ENCODE measurements at regions not wholly inside any gene's neighbourhood (a gene's known extent, or its start where the extent isn't known, plus 50 kb on each side); places are given as distances from the start of the nearest gene placed in this dataset.
A peak's percentile ranks its signal among the peaks of the same experiment; 100 is the strongest.

DNA sequence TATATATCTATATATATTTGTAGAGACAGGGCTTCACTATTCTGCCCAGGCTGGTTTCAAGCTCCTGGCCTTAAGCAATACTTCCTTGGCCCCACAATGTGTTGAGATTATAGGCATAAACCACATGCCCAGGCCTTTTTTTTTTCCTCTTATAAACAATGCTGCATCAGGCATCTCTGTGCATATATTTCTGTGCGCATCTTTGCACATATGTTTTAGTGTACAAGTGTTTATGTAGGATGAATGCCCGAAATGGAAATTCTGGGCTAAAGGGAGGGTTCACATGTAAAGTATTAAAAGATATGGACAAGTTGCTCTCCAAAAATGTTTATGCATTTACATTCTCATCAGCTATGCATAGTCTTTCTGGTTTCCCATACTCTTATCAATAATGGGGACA is 183.2 kb upstream of the SPRED2 start:
- no peaks in the 10 kb centered on the region for H3K4me1 ChIP-seq (ENCODE audit: control insufficient read depth, insufficient read depth, low read length)
- H3K9me3 ChIP-seq (ENCODE audit: control insufficient read depth, insufficient read depth, low read length) = no peaks in the 10 kb centered on the region
- peak in 1 of 6 donors; percentile 43 for DNase-seq (ENCODE audit: low read depth in 4 of 6, low spot score in 6 of 6)
- no peak overlapping the region for H3K4me3 ChIP-seq (ENCODE audit: low read depth, low read length)
- no CpG with 5 or more reads among the region's 2 CpGs for WGBS (ENCODE audit: insufficient coverage)
- H3K27ac ChIP-seq (ENCODE audit: low read depth, low read length) = no peak overlapping the region
- H3K27me3 ChIP-seq (ENCODE audit: control insufficient read depth, insufficient read depth, low read length) = no peaks in the 10 kb centered on the region
- no peaks in the 10 kb centered on the region for H3K36me3 ChIP-seq (ENCODE audit: control insufficient read depth, insufficient read depth, low read length)

DNA sequence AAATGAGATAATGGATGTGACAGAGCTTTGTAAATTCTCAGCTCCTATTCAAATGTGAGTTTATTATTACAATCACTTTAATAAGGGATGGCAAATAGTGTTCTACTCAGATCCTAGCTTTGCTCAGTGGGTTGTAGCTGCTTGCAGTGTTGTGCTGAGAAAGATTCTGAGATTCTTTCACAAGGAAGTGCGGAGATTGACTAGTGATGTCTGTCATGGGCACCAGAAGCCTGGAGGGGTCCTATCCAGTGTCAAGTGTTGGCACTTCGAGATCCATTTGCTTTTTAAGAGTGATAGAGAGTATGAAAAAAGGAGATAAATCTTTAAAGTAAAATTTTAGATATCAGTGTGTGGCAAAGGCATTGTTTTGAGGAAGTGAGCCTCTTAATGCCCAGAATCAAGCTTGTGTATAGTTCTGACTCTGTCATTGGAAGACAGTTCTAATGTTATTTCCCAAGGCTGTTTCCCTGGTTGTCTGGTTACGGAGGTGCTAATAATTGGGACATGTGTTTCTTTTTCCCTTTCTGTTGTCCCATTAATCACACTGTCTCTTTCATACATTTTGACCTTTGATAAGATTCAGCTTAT is 181.7 kb upstream of the SPRED2 start:
- H3K9me3 ChIP-seq (ENCODE audit: control insufficient read depth, insufficient read depth, low read length) = no peaks in the 10 kb centered on the region
- H3K4me1 ChIP-seq (ENCODE audit: control insufficient read depth, insufficient read depth, low read length) = peaks cover 2% of the 10 kb centered on the region
- H3K36me3 ChIP-seq (ENCODE audit: control insufficient read depth, insufficient read depth, low read length) = no peaks in the 10 kb centered on the region
- no peak for DNase-seq (ENCODE audit: low read depth in 4 of 6, low spot score in 6 of 6)
- H3K27ac ChIP-seq (ENCODE audit: low read depth, low read length) = no peak overlapping the region
- H3K27me3 ChIP-seq (ENCODE audit: control insufficient read depth, insufficient read depth, low read length) = no peaks in the 10 kb centered on the region
- 100% methylated on average over 1 of the region's 3 CpGs for WGBS (ENCODE audit: insufficient coverage)
- no peak overlapping the region for H3K4me3 ChIP-seq (ENCODE audit: low read depth, low read length)

DNA sequence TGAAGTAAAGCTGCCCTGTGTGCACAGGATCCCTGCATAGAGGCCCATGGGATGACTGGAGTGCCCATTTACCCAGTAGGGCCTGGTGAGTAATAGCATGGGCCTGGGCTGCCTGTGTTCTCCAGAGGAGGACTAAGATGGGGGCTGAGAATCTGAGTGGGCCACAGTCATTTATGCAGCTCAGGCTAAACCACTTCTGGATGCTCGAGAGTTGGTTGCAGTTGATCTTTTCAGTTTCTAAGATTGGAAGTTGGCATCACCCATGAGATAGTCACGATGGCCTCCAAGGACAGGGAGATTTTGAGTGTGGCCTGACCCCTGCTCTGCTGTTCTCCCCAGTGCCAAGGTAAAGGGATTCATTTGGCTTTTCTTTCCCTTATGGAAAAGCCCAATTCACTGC is 179.1 kb upstream of the SPRED2 start:
- WGBS (ENCODE audit: insufficient coverage) = 80% methylated on average over 2 of the region's 2 CpGs
- no peaks in the 10 kb centered on the region for H3K36me3 ChIP-seq (ENCODE audit: control insufficient read depth, insufficient read depth, low read length)
- no peak overlapping the region for H3K4me3 ChIP-seq (ENCODE audit: low read depth, low read length)
- peaks cover 13% of the 10 kb centered on the region for H3K4me1 ChIP-seq (ENCODE audit: control insufficient read depth, insufficient read depth, low read length)
- H3K9me3 ChIP-seq (ENCODE audit: control insufficient read depth, insufficient read depth, low read length) = no peaks in the 10 kb centered on the region
- no peak overlapping the region for H3K27ac ChIP-seq (ENCODE audit: low read depth, low read length)
- DNase-seq (ENCODE audit: low read depth in 4 of 6, low spot score in 6 of 6) = no peak
- peaks cover 7% of the 10 kb centered on the region for H3K27me3 ChIP-seq (ENCODE audit: control insufficient read depth, insufficient read depth, low read length)

DNA sequence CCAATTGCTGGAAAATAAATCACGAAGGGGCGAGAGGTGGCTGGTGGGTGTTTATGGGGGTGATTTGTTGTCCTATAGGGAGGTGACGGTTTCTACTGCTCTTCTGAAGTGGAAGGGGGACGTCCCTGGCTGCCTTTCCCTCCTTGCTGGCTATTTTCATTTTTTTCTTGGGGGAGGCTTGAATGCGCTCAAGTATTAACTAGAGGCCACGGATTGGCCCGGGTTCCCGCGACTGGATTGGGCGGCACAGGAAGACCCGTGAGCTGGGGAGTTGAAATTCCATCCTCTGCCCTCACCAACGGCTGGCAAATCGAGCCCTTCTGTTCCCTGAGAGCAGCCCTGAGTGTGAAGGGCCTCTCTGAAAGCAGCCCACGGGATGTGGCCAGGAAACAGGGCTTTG is 176.5 kb upstream of the SPRED2 start:
- Histone ChIP-seq H3K4me3 (ENCODE audit: low read depth, low read length) (no peak overlapping the region), H3K27ac (ENCODE audit: low read depth, low read length) (peak overlapping the region; percentile 10), H3K4me1 (ENCODE audit: control insufficient read depth, insufficient read depth, low read length) (peaks cover 13% of the 10 kb centered on the region), H3K9me3 (ENCODE audit: control insufficient read depth, insufficient read depth, low read length) (no peaks in the 10 kb centered on the region), H3K27me3 (ENCODE audit: control insufficient read depth, insufficient read depth, low read length) (peaks cover 7% of the 10 kb centered on the region), H3K36me3 (ENCODE audit: control insufficient read depth, insufficient read depth, low read length) (no peaks in the 10 kb centered on the region)
- DNase-seq (ENCODE audit: low read depth in 4 of 6, low spot score in 6 of 6) = no peak
- WGBS (ENCODE audit: insufficient coverage) = 66% methylated on average over 7 of the region's 14 CpGs

DNA sequence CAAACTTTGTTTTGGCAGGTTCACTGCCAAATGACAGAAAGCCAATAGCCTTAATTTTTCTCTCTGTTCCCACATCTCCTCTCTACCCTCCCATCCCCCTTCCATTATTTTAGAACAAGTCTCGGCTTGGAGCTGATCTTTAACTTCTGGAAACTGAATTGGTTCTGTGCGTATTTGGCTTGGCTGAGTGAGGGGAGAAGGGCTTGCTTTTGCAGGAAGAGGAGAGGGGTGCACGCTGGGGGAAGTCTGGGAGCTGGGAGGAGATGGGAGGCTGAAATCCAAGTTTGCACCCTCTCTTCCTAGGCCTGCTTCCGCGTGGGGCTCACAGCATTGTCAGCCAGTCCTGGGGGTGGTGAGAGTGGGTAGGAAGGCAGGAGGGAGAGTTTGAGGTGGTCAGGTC is 176.1 kb upstream of the SPRED2 start:
- Histone ChIP-seq H3K9me3 (ENCODE audit: control insufficient read depth, insufficient read depth, low read length) (no peaks in the 10 kb centered on the region), H3K36me3 (ENCODE audit: control insufficient read depth, insufficient read depth, low read length) (no peaks in the 10 kb centered on the region), H3K4me1 (ENCODE audit: control insufficient read depth, insufficient read depth, low read length) (peaks cover 13% of the 10 kb centered on the region), H3K27ac (ENCODE audit: low read depth, low read length) (no peak overlapping the region), H3K4me3 (ENCODE audit: low read depth, low read length) (no peak overlapping the region), H3K27me3 (ENCODE audit: control insufficient read depth, insufficient read depth, low read length) (peaks cover 7% of the 10 kb centered on the region)
- 23% methylated on average over 4 of the region's 5 CpGs for WGBS (ENCODE audit: insufficient coverage)
- DNase-seq (ENCODE audit: low read depth in 4 of 6, low spot score in 6 of 6) = peak in 1 of 6 donors; percentile 61

DNA sequence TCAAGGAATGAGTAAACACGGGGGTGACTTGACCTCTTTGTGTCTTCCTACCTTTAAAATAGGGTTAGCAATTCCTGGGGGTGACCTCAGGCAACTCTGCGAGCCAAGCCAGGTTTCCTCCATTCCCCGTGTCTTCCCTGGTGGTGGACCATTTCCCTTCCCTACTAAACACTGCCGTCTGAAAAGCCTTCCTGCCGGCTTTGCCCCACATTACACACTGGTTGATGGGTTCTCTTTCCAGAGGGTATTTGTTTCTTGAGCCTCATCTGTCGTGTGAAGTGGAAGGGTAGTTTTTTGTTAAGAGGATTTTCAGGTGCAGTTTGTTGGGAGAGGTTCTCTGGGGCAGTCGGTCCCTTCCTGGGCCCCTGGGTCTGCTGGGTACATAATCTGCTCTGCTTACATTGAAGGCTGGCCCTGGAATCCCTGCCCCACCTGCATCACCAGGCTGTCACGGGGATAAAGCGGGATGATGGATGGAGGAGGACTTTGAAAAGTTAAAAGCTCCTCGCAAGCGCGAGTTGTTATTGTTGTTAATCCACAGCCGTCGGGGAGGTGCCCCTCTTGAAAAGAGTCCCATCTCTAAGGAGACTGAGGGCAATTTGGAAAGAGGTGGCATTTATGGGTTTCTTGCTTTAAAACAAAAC is 175.4 kb upstream of the SPRED2 start:
- H3K4me1 ChIP-seq (ENCODE audit: control insufficient read depth, insufficient read depth, low read length) = peaks cover 13% of the 10 kb centered on the region
- no peak overlapping the region for H3K4me3 ChIP-seq (ENCODE audit: low read depth, low read length)
- H3K36me3 ChIP-seq (ENCODE audit: control insufficient read depth, insufficient read depth, low read length) = no peaks in the 10 kb centered on the region
- no peaks in the 10 kb centered on the region for H3K9me3 ChIP-seq (ENCODE audit: control insufficient read depth, insufficient read depth, low read length)
- WGBS (ENCODE audit: insufficient coverage) = 47% methylated on average over 3 of the region's 14 CpGs
- H3K27me3 ChIP-seq (ENCODE audit: control insufficient read depth, insufficient read depth, low read length) = peaks cover 7% of the 10 kb centered on the region
- no peak overlapping the region for H3K27ac ChIP-seq (ENCODE audit: low read depth, low read length)
- DNase-seq (ENCODE audit: low read depth in 4 of 6, low spot score in 6 of 6) = no peak

DNA sequence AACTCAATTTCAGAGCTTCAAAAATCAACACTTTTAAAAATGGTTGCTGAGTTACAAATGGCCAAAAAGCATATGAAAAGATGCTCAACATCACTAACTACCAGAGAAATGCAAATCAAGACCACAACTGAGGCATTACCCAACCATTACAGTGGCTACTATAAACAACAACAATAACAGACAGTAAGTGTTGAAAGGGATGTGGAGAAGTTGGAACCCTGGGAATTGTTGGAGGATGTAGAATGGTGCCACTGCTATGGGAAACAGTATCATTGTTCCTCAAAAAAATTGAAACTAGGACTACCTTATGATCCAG is 173.3 kb upstream of the SPRED2 start:
- Histone ChIP-seq H3K27ac (ENCODE audit: low read depth, low read length) (no peak overlapping the region), H3K4me3 (ENCODE audit: low read depth, low read length) (no peak overlapping the region), H3K9me3 (ENCODE audit: control insufficient read depth, insufficient read depth, low read length) (no peaks in the 10 kb centered on the region)

DNA sequence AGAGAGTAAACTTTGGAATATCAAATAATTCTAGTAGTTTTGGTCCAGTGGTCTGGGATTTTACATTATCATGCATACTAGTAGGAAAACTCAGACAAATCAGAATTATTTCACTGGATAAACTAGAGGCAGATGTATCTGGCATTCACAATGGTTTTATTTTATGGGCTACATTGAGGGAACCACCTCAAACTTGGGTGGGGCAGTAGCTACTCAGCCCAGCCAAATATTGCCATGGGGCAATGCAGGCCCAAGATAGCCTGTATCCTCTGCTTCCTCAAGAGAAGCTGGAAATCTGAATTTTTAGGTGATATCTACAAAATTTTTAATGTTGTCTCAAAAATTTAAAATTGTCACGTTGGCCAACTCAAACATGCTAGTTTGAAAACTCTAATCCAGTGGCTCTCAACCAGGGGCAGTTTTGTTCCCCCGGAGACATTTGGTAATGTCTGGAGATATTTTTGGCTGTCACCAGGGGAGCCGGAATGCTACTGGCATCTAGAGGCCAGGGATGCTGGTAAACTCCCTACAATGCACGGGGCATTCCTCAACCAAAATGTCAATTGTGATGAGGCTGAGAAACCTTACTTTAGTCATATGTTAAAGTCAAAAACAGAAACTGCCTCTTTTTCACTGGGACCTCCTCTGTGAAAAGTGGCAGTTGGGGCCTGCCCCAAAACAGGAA is 172.8 kb upstream of the SPRED2 start:
- H3K4me1 ChIP-seq (ENCODE audit: control insufficient read depth, insufficient read depth, low read length) = peaks cover 13% of the 10 kb centered on the region
- peaks cover 7% of the 10 kb centered on the region for H3K27me3 ChIP-seq (ENCODE audit: control insufficient read depth, insufficient read depth, low read length)
- WGBS (ENCODE audit: insufficient coverage) = 80% methylated on average over 1 of the region's 4 CpGs
- H3K9me3 ChIP-seq (ENCODE audit: control insufficient read depth, insufficient read depth, low read length) = no peaks in the 10 kb centered on the region
- no peak for DNase-seq (ENCODE audit: low read depth in 4 of 6, low spot score in 6 of 6)
- no peak overlapping the region for H3K27ac ChIP-seq (ENCODE audit: low read depth, low read length)
- no peaks in the 10 kb centered on the region for H3K36me3 ChIP-seq (ENCODE audit: control insufficient read depth, insufficient read depth, low read length)
- no peak overlapping the region for H3K4me3 ChIP-seq (ENCODE audit: low read depth, low read length)

More for the DNA sequence above, 173.3 kb upstream of the SPRED2 start:
- no peaks in the 10 kb centered on the region for H3K36me3 ChIP-seq (ENCODE audit: control insufficient read depth, insufficient read depth, low read length)
- DNase-seq (ENCODE audit: low read depth in 4 of 6, low spot score in 6 of 6) = no peak
- H3K4me1 ChIP-seq (ENCODE audit: control insufficient read depth, insufficient read depth, low read length) = peaks cover 13% of the 10 kb centered on the region
- H3K27me3 ChIP-seq (ENCODE audit: control insufficient read depth, insufficient read depth, low read length) = peaks cover 7% of the 10 kb centered on the region

DNA sequence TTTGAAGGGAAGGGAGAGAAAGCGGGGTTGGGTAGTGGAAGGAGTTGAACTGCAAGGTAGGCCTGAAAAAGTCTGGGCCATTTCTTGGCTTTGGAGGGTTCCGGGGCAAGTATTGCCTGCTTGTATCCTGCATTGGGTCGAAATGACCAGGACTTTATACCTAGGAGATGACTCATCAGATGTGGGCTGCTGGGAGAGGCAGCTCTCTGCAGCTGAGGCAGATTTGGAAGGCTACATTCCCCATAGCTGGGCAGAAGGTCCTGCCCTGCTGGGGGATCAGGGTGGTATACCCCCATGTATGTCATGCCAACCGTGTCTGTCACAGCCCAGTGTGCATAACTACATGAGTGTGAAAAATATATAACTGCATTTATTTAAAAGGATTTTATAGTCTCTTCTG is 171.8 kb upstream of the SPRED2 start:
- no peak overlapping the region for H3K4me3 ChIP-seq (ENCODE audit: low read depth, low read length)
- no peak overlapping the region for H3K27ac ChIP-seq (ENCODE audit: low read depth, low read length)
- H3K4me1 ChIP-seq (ENCODE audit: control insufficient read depth, insufficient read depth, low read length) = peaks cover 13% of the 10 kb centered on the region
- H3K27me3 ChIP-seq (ENCODE audit: control insufficient read depth, insufficient read depth, low read length) = peaks cover 7% of the 10 kb centered on the region
- no peaks in the 10 kb centered on the region for H3K9me3 ChIP-seq (ENCODE audit: control insufficient read depth, insufficient read depth, low read length)
- DNase-seq (ENCODE audit: low read depth in 4 of 6, low spot score in 6 of 6) = no peak
- H3K36me3 ChIP-seq (ENCODE audit: control insufficient read depth, insufficient read depth, low read length) = no peaks in the 10 kb centered on the region
- 97% methylated on average over 3 of the region's 4 CpGs for WGBS (ENCODE audit: insufficient coverage)
